Bronchial epithelial cell (primary cell): ENCODE measurements at regions not wholly inside any gene's neighbourhood (a gene's known extent, or its start where the extent isn't known, plus 50 kb on each side); places are given as distances from the start of the nearest gene placed in this dataset.
"Not testable (repeated sequence)": the region's sequence is repeated elsewhere in the genome, so short reads cannot be mapped to it uniquely, and the experiment has no call there.

Source experiments
- DNase-seq: peaks from one replicate; pipeline ENCODE4 v3.0.0-alpha.2; 2010; ENCODE audit warnings: low read depth
- FAIRE-seq: peaks from 2 replicates; lab custom pipeline; 2011; peaks lifted over from hg19 to GRCh38; lab: Jason Lieb, UNC
- H3K27me3 ChIP-seq: 2 replicates; pipeline ENCODE4 v1.5.1; 2011; ENCODE audit warnings: low read length; ENCODE audit not compliant: control insufficient read depth, insufficient read depth
- H3K36me3 ChIP-seq: 2 replicates; pipeline ENCODE4 v1.5.1; 2011; ENCODE audit warnings: low read length; ENCODE audit not compliant: control insufficient read depth, insufficient read depth
- H3K4me3 ChIP-seq: 2 replicates; pipeline ENCODE4 v1.5.1; 2011; ENCODE audit warnings: mild to moderate bottlenecking, low read depth, low read length, control low read depth
- CTCF ChIP-seq: IDR thresholded peaks from 2 replicates; pipeline ENCODE4 v1.5.1; 2011; ENCODE audit warnings: mild to moderate bottlenecking, moderate library complexity, low read length, control low read depth, inconsistent platforms; ENCODE audit not compliant: insufficient read depth, severe bottlenecking

GRCh38 chrY:10092342-10092741 is 564.7 kb downstream of the TSPY10 start:
- no peak for FAIRE-seq
- TF ChIP-seq CTCF = no peak
- no peaks in the 10 kb centered on the region for H3K36me3 ChIP-seq
- DNase-seq = no peak
- no peak overlapping the region for H3K4me3 ChIP-seq
- no peaks in the 10 kb centered on the region for H3K27me3 ChIP-seq

- not testable (repeated sequence) for FAIRE-seq, H3K4me3 ChIP-seq, H3K27me3 ChIP-seq, H3K36me3 ChIP-seq
- peak; percentile 0 for DNase-seq
Measured at GRCh38 chrY:10106252-10106651, 578.6 kb downstream of the TSPY10 start.
